HFF-Myc (cell line): ENCODE measurements at regions not wholly inside any gene's neighbourhood (a gene's known extent, or its start where the extent isn't known, plus 50 kb on each side); places are given as distances from the start of the nearest gene placed in this dataset.

Experiments used
- DNase-seq: peaks from one replicate; pipeline ENCODE4 v3.0.0-alpha.2; 2011; ENCODE audit warnings: low read depth; ENCODE audit errors: extremely low read depth
- H3K4me3 ChIP-seq: replicated peaks from 2 replicates; pipeline ENCODE4 v1.5.1; 2011; ENCODE audit warnings: low read depth, mild to moderate bottlenecking, control low read depth, low read length
- CTCF ChIP-seq: IDR thresholded peaks from 2 replicates; pipeline ENCODE4 v1.5.1; 2012; ENCODE audit warnings: mild to moderate bottlenecking, low read depth, low read length, control low read depth; ENCODE audit errors: missing control alignments

DNA sequence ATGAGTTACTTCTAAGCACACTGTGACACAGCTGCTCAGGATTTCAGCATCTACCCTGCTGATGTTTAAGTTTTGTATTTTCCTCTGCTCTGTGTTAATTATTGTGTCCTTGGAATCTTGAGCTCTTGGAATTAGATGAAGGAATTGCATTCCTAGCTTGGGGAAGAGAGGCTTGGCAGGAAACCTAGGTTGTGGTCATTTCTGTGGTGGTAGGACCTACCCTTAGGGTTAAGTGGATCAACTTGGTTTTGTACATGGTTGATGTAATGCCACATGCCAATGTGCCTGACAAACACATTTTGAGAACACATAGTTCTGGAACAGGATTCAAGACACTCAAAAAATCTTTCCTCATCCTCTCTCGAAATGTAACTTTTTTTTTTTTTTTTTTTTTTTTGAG is 264.5 kb upstream of the MEX3C start:
- no peak overlapping the region for H3K4me3 ChIP-seq
- DNase-seq, result no peak
- no peak for TF ChIP-seq CTCF

GRCh38 chr18:51463483-51464136 is 266.1 kb upstream of the MEX3C start:
- H3K4me3 ChIP-seq, result no peak overlapping the region
- no peak for DNase-seq
- no peak for TF ChIP-seq CTCF

GRCh38 chr18:51478908-51479307 is 281.4 kb upstream of the MEX3C start:
- DNase-seq, result no peak
- no peak for TF ChIP-seq CTCF
- H3K4me3 ChIP-seq, result no peak overlapping the region

- DNase-seq, result no peak
- no peak overlapping the region for H3K4me3 ChIP-seq
- TF ChIP-seq CTCF, result no peak
These were observed 282.3 kb upstream of the MEX3C start for GRCh38 chr18:51479736-51480135.

DNA sequence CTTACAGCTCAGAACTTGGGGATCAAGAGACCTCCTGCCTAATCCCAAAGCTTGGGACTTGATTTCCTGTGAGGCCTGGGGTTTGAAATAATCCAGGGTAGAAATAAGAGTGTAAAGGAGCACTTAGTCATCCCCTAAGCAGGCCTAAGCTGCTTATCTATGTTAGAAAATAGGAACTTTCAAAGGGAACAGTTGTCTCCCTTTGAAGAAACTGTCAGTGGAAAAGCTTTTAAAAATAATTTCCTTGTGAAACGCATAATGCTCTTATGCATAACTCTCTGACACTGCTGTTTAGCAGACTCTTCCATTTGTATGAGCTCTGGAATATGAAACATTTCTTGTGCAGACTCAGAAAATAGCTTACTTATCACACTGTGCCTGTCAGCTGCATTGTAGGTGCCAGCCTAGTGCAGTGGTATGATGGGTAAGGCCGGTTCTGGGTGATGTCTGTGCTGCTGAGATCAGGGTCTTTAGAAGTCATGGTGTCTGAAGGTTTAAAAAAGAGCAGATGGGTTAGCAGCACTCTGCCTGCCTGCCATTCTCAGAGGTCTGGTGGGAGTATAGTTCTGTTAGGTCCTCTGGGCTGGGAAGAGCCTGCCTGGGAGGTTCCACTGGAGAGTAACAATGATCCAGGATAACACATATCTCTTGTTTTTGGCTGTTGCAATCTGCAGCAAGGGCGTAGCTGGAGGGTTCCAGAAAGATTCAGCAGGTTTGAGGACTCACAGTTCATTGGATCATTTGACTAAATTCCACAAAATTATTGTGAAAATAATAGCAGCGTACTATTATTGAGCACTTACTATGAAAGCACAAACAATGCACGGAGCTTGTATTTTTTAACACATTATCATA is 283.2 kb upstream of the MEX3C start:
- DNase-seq, result no peak
- H3K4me3 ChIP-seq, result no peak overlapping the region
- no peak for TF ChIP-seq CTCF

DNA sequence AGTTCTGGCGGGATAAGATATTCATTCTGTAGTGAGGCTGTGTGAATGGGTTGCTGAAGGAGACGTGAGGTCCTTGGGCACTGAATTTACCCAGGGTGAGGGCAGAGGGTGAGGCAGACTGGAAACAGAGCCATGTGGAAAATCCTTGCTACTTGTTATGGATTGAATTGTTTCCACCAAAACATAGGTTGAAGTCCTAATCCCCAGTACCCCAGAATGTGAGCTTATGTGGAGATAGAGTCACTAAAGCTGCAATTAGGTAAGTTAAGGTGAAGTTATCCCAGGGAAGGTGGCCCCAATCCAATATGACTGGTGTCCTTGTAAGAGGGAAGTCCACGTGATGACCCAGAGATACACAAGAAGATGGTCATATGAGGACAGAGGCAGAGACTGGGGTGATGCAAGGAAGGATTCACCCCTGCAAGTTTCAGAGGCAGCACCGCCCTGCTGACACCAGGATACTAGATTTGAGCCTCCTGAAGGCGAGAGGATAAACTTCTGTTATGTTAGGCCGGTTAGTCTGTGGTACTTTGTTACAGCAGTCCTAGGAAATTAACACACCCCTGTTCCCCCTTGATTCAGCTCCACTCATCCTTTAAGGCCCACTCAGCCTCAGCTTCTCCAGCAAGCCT is 289.4 kb upstream of the MEX3C start:
- no peak for DNase-seq
- H3K4me3 ChIP-seq, result no peak overlapping the region
- no peak for TF ChIP-seq CTCF
